Astrocyte (in vitro differentiated cells and primary cell): ENCODE measurements at regions not wholly inside any gene's neighbourhood (a gene's known extent, or its start where the extent isn't known, plus 50 kb on each side); places are given as distances from the start of the nearest gene placed in this dataset.

Experiments
- DNase-seq: peaks from one replicate; pipeline ENCODE4 v3.0.0-alpha.2; 2010; ENCODE audit warnings: low read depth
- FAIRE-seq: peaks from 2 replicates; lab custom pipeline; 2011; peaks lifted over from hg19 to GRCh38; lab: Jason Lieb, UNC
- H2AFZ ChIP-seq: 2 replicates; pipeline ENCODE4 v1.6.0; 2012; ENCODE audit warnings: low read depth, low read length, inconsistent platforms
- H3K27ac ChIP-seq: 2 replicates; pipeline ENCODE4 v1.5.1; 2011; ENCODE audit warnings: low read depth, low read length, inconsistent platforms
- H3K27me3 ChIP-seq: 2 replicates; pipeline ENCODE4 v1.6.0; 2011; ENCODE audit warnings: low read length, inconsistent platforms; ENCODE audit not compliant: insufficient read depth
- H3K36me3 ChIP-seq: 2 replicates; pipeline ENCODE4 v1.5.1; 2011; ENCODE audit warnings: low read length, inconsistent platforms; ENCODE audit not compliant: insufficient read depth
- H3K4me1 ChIP-seq: 2 replicates; pipeline ENCODE4 v1.5.1; 2011; ENCODE audit warnings: low read length, inconsistent platforms; ENCODE audit not compliant: insufficient read depth
- H3K4me2 ChIP-seq: 2 replicates; pipeline ENCODE4 v1.6.0; 2012; ENCODE audit warnings: low read length, inconsistent platforms
- H3K4me3 ChIP-seq: 2 replicates; pipeline ENCODE4 v1.5.1; 2011; ENCODE audit warnings: low read depth, mild to moderate bottlenecking, low read length, inconsistent platforms; ENCODE audit not compliant: insufficient read depth
- H3K79me2 ChIP-seq: 2 replicates; pipeline ENCODE4 v1.6.0; 2012; ENCODE audit warnings: mild to moderate bottlenecking, low read length, inconsistent platforms; ENCODE audit not compliant: insufficient read depth
- H3K9ac ChIP-seq: 2 replicates; pipeline ENCODE4 v1.6.0; 2012; ENCODE audit warnings: mild to moderate bottlenecking, low read length, inconsistent platforms
- H3K9me3 ChIP-seq: 2 replicates; pipeline ENCODE4 v1.5.1; 2012; ENCODE audit warnings: low read depth, mild to moderate bottlenecking, low read length, inconsistent platforms; ENCODE audit not compliant: insufficient read depth
- H4K20me1 ChIP-seq: 2 replicates; pipeline ENCODE4 v1.6.0; 2012; ENCODE audit warnings: low read length, inconsistent platforms; ENCODE audit not compliant: insufficient read depth
- H3K27ac Mint-ChIP-seq: one replicate; pipeline ENCODE4 v1.8.0; 2021; ENCODE audit warnings: mild to moderate bottlenecking, mixed read lengths; ENCODE audit not compliant: unreplicated experiment
- H3K27me3 Mint-ChIP-seq: one replicate; pipeline ENCODE4 v1.8.0; 2021; ENCODE audit warnings: low read depth, mixed read lengths; ENCODE audit not compliant: unreplicated experiment
- H3K36me3 Mint-ChIP-seq: one replicate; pipeline ENCODE4 v1.8.0; 2021; ENCODE audit warnings: low read depth, mixed read lengths; ENCODE audit not compliant: unreplicated experiment
- H3K4me1 Mint-ChIP-seq: one replicate; pipeline ENCODE4 v1.8.0; 2021; ENCODE audit warnings: low read depth, mixed read lengths; ENCODE audit not compliant: unreplicated experiment
- H3K4me3 Mint-ChIP-seq: one replicate; pipeline ENCODE4 v1.8.0; 2021; ENCODE audit warnings: mild to moderate bottlenecking, moderate library complexity, mixed read lengths; ENCODE audit not compliant: unreplicated experiment
- H3K9me3 Mint-ChIP-seq: one replicate; pipeline ENCODE4 v1.8.0; 2021; ENCODE audit warnings: mild to moderate bottlenecking, mixed read lengths; ENCODE audit not compliant: unreplicated experiment
- CTCF ChIP-seq: IDR thresholded peaks from 2 replicates; pipeline ENCODE4 v1.5.1; 2011; ENCODE audit warnings: low read depth, mild to moderate bottlenecking, inconsistent platforms, low read length, moderate library complexity; ENCODE audit not compliant: insufficient read depth
- EZH2 ChIP-seq: IDR thresholded peaks from 2 replicates; pipeline ENCODE4 v1.6.1; 2012; ENCODE audit warnings: mild to moderate bottlenecking, low read length, inconsistent platforms; ENCODE audit not compliant: insufficient read depth

DNA sequence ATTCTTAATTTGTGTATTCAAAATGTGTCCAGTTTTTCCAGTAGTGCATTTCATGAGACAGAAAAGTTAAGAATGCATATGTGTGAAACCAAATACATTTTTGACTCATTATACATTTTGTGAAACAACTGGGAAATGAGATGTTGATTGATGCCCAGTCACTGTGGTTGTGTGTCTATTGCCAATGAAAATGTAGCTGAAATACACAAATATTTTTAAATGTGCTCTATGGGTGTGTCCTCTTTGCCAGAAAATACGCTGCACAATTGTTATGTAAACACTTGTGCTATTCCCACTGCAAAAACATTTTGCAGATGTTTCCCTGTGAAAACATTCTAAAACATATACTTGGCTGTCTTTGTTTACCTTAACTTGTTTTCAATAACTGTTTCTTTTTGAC is 395.2 kb downstream of the TFEC start:
- DNase-seq (no peak), FAIRE-seq (no peak)
- Mint-ChIP-seq H3K9me3 (peaks cover 2% of the 10 kb centered on the region), H3K4me1 (no peaks in the 10 kb centered on the region), H3K36me3 (no peaks in the 10 kb centered on the region), H3K27me3 (no peaks in the 10 kb centered on the region), H3K4me3 (no peak overlapping the region), H3K27ac (no peak overlapping the region)
- no peaks in the 10 kb centered on the region for H3K9me3 ChIP-seq
- H4K20me1 ChIP-seq = no peaks in the 10 kb centered on the region
- H3K9ac ChIP-seq = no peak overlapping the region
- no peaks in the 10 kb centered on the region for H3K4me1 ChIP-seq
- no peak overlapping the region for H2AFZ ChIP-seq
- H3K27me3 ChIP-seq = no peaks in the 10 kb centered on the region
- no peaks in the 10 kb centered on the region for H3K36me3 ChIP-seq
- H3K27ac ChIP-seq = no peak overlapping the region
- no peak overlapping the region for H3K4me2 ChIP-seq
- TF ChIP-seq CTCF (no peak), EZH2 (no peak)
- no peak overlapping the region for H3K4me3 ChIP-seq
- no peaks in the 10 kb centered on the region for H3K79me2 ChIP-seq

GRCh38 chr7:115634633-115635032 is 395.9 kb downstream of the TFEC start:
- Histone ChIP-seq H3K9me3 (no peaks in the 10 kb centered on the region), H3K79me2 (no peaks in the 10 kb centered on the region), H2AFZ (no peak overlapping the region), H3K27ac (no peak overlapping the region), H3K4me2 (no peak overlapping the region), H3K4me1 (no peaks in the 10 kb centered on the region), H3K4me3 (no peak overlapping the region), H3K27me3 (no peaks in the 10 kb centered on the region), H3K36me3 (no peaks in the 10 kb centered on the region), H3K9ac (no peak overlapping the region), H4K20me1 (no peaks in the 10 kb centered on the region)
- FAIRE-seq = no peak
- Mint-ChIP-seq H3K9me3 (peaks cover 2% of the 10 kb centered on the region), H3K27ac (no peak overlapping the region), H3K27me3 (no peaks in the 10 kb centered on the region), H3K4me3 (no peak overlapping the region), H3K4me1 (no peaks in the 10 kb centered on the region), H3K36me3 (no peaks in the 10 kb centered on the region)
- TF ChIP-seq EZH2 (no peak), CTCF (no peak)
- no peak for DNase-seq

- Histone ChIP-seq H3K36me3 (no peaks in the 10 kb centered on the region), H3K27ac (no peak overlapping the region), H2AFZ (no peak overlapping the region), H3K79me2 (no peaks in the 10 kb centered on the region), H3K9me3 (no peaks in the 10 kb centered on the region), H3K27me3 (no peaks in the 10 kb centered on the region), H3K9ac (no peak overlapping the region), H3K4me3 (no peak overlapping the region), H3K4me2 (no peak overlapping the region), H3K4me1 (no peaks in the 10 kb centered on the region), H4K20me1 (no peaks in the 10 kb centered on the region)
- Mint-ChIP-seq H3K36me3 (no peaks in the 10 kb centered on the region), H3K9me3 (peaks cover under 1% of the 10 kb centered on the region), H3K4me1 (no peaks in the 10 kb centered on the region), H3K27ac (no peak overlapping the region), H3K27me3 (no peaks in the 10 kb centered on the region), H3K4me3 (no peak overlapping the region)
- FAIRE-seq = no peak
- TF ChIP-seq EZH2 = no peak
- no peak for TF ChIP-seq CTCF
- DNase-seq = no peak
Observed at GRCh38 chr7:115632636-115633035, 397.9 kb downstream of the TFEC start.
